HFFc6 (cell line): ENCODE measurements at regions not wholly inside any gene's neighbourhood (a gene's known extent, or its start where the extent isn't known, plus 50 kb on each side); places are given as distances from the start of the nearest gene placed in this dataset.

Experiments
- DNase-seq: peaks from one replicate; pipeline ENCODE4 v3.0.0-alpha.2; 2018
- H3K27ac Mint-ChIP-seq: 2 replicates; pipeline ENCODE4 v1.8.0; 2020; ENCODE audit warnings: mild to moderate bottlenecking, mixed read lengths
- H3K27me3 Mint-ChIP-seq: 2 replicates; pipeline ENCODE4 v1.8.0; 2021; ENCODE audit warnings: mild to moderate bottlenecking, moderate library complexity, mixed read lengths; ENCODE audit not compliant: insufficient read depth
- H3K36me3 Mint-ChIP-seq: 2 replicates; pipeline ENCODE4 v1.8.0; 2021; ENCODE audit warnings: low read depth, mixed read lengths
- H3K4me1 Mint-ChIP-seq: 2 replicates; pipeline ENCODE4 v1.8.0; 2020; ENCODE audit warnings: low read depth, mixed read lengths
- H3K4me3 Mint-ChIP-seq: 2 replicates; pipeline ENCODE4 v1.8.0; 2020; ENCODE audit warnings: mild to moderate bottlenecking, moderate library complexity, mixed read lengths
- H3K9me3 Mint-ChIP-seq: 2 replicates; pipeline ENCODE4 v1.8.0; 2020; ENCODE audit warnings: mild to moderate bottlenecking, mixed read lengths
- CTCF ChIP-seq: fragments of 200-600 bp; sonication (generic); IDR thresholded peaks from 2 replicates; pipeline ENCODE4 v1.5.0; 2021; ENCODE audit warnings: antibody characterized with exemption, mild to moderate bottlenecking

GRCh38 chr3:9311228-9311627, 51.6 kb upstream of the THUMPD3 start:
- TF ChIP-seq CTCF = no peak
- no peaks in the 10 kb centered on the region for H3K36me3 Mint-ChIP-seq
- peaks cover 4% of the 10 kb centered on the region for H3K27me3 Mint-ChIP-seq
- no peaks in the 10 kb centered on the region for H3K9me3 Mint-ChIP-seq
- H3K4me1 Mint-ChIP-seq = peaks cover 12% of the 10 kb centered on the region
- H3K4me3 Mint-ChIP-seq = no peak overlapping the region
- DNase-seq = no peak
- H3K27ac Mint-ChIP-seq = no peak overlapping the region
